ENCODE measurements at regions not wholly inside any gene's neighbourhood (a gene's known extent, or its start where the extent isn't known, plus 50 kb on each side); places are given as distances from the start of the nearest gene placed in this dataset.

DNA sequence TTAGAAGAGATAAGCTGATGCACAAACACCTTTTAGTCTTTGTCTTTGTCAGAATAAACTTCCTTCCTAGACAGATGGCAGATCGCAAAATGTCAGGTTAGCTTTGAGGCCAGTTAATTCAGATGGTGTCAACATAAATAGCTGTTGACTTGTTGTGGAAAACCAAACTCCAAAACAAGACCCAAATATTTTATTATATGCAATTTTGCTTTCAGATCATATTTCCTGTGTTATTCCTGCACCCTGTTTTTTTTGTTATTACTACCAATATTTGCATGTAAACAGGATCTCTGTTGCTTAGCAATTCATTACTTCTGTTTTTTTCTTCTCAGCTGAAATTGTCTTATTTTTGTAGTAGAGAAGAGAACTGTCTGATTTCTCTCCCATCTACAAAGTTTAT is 316.0 kb downstream of the ETS1 start:
- in situ Hi-C loops (cut with MboI; ENCODE audit: low sequenced_read_pairs), result no loop called here

DNA sequence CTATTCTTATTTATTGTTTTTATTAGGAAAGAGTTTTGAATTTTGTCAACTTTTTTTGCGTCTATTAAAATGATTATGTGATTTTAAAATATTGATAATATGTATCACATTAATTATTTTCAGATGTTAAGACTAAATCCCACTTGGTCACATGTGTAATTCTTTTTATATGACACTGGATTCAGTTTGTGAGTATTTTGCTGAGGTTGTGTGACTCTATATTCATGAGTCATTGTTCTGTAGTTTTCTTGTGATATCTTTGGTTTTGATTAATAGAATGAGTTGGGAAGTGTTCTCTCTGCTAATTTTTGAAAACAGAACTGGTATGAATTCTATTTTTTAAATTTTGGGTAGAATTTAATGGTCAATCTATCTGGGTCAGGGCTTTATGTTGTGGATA is 317.9 kb downstream of the ETS1 start:
- in situ Hi-C loops (cut with MboI; ENCODE audit: low sequenced_read_pairs), result no loop called here

DNA sequence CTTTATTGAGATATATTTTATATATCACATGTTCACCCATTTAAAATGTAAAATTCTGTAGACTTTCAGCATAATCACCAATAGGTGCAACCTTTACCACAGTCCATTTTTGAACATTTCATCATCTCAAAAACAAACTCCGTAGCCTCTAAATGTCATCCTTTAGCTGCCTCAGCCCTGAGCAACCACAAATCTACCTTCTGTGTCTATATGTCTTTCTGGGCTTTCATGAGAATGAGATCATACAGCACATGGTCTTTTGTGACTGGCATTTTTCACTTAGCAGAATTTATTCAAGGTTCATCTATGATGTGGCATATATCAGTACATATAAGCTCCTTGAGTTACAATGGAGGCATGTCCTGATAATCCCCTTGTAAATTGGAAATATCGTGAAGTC is 320.5 kb downstream of the ETS1 start:
- in situ Hi-C loops (cut with MboI; ENCODE audit: low sequenced_read_pairs), result no loop called here

DNA sequence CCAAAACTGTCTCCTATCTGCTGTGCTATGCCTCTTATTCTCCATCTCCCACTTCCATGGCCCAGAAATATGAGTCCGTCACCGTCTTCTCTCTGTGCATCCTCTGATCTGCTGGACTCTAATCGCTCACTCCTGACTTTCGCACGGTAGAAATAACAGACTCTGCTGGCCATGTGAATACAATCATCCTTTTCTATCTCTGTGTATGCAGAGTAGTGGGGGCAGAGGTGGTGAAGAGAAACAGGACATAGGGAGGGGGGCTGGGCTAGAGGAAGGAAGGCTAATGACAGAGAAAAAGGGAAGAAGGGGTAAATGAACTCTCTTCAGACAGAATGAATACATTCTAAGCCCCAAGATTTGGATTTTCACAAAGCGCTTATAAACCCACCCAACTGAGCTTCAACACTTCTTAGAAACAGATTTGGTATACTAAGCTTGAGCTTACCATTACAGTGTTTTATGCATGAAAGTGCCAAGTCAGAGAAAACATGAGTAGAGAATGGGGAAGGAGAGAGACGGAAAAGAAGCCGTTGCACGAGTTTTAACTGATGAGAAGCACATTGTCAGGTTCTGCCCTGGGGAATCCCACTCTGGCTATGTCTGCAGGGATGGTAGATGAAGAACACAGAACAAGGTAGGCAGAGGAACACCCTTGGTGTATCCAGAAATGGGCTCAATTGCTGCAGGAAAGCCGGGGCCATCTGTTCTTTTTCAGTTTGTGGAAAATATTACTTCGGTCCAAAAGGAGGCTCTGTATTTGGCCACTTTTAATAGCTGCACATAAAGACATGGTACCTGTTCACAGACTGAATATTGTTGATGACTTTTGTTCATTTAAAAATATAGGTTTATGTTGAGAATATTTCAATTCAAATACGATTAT is 324.7 kb downstream of the ETS1 start:
- in situ Hi-C loops (cut with MboI; ENCODE audit: low sequenced_read_pairs), result no loop called here

DNA sequence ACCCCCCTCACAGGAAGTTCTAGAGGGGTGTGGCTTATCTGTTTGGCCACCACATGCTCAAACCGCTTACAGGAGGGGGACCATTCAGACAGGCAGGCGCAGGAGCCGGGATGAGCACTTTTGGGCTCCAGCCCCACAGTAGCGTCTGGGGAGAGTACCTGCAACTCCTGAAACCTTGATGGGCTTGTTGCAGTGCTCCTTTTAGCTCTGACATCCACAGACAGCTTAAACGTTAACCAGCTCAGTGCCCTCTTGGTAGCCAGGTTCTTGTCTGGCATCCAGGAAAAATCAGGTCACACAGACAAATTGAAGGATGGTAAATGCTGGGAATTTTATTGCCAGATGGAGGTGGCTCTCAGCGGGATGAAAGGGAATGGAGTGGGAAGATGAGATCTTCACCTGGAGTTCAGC is 326.3 kb downstream of the ETS1 start:
- in situ Hi-C loops (cut with MboI; ENCODE audit: low sequenced_read_pairs), result no loop called here

DNA sequence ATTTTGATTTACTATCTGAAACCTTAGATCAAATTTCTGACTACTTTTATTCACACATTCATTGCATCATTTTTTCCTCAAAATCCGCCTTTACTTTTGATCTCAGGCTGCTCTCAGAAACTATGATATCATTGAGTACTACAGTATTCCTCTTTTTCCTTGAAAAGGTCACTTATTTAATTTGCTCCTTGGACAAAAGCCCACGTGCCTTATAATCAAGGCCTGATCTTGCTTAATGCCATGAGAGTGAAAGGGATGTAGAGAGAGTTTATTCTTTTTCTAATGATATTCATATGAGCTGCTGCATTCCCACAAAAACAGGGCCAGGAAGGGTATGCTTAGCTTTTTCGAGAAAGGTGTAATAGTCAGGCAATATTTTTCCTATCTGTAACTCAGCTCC is 327.0 kb downstream of the ETS1 start:
- in situ Hi-C loops (cut with MboI; ENCODE audit: low sequenced_read_pairs), result no loop called here

DNA sequence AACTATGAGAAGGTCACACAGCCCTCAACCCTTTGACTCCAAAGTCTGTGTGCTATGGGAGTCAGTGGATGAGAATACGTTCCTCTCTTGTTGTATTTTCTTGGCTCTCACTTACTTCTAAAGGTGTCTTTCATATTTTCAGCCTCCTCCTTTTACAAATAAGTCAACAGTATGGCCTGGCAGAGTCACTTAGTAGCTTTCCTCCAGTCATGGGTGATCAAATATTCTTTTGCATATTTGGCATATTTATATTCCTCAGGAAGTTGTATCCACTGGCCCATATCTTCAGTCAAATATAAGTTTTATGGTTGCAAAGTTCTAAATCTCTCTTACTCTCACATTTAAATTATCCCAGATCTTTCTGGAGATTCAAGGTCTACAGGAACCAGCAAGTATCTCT is 327.5 kb downstream of the ETS1 start:
- in situ Hi-C loops (cut with MboI; ENCODE audit: low sequenced_read_pairs), result no loop called here

DNA sequence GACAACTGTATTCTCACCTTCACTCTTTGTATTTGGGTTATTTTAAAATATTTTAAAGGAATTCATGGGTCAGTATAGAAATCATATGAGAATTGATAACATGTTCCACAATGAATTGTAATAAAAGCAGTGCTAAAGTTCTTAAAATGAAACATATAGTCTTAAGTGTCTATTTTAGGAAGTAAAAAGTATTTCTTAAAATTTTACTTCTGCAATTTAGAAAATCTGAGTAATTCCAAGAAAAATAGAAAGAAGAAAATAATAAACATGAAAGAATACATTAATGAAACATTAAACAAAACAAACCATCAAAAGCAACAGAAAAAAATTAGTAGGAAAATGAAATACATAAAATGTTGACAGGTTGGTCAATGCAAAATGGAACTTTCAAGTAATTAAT is 332.4 kb downstream of the ETS1 start:
- in situ Hi-C loops (cut with MboI; ENCODE audit: low sequenced_read_pairs), result no loop called here

DNA sequence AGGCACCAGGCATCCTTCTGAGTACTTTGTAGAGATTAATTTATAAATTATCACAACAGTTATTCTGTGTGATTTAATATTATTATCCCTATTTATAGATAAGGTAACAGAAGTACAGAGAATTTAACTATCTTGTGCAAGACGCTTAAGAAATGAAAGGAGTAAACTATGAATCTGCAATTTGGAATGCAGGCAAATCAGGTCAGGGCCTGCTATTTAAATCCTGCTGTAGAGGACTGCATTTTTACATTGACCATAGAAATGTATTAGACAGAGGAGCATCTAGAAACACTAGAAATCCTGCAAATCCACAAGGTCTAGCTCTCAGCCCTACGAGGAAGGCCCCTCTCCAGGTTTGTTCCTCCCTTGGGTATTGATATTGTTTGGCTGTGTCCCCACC is 336.2 kb downstream of the ETS1 start:
- in situ Hi-C loops (cut with MboI; ENCODE audit: low sequenced_read_pairs), result no loop called here

DNA sequence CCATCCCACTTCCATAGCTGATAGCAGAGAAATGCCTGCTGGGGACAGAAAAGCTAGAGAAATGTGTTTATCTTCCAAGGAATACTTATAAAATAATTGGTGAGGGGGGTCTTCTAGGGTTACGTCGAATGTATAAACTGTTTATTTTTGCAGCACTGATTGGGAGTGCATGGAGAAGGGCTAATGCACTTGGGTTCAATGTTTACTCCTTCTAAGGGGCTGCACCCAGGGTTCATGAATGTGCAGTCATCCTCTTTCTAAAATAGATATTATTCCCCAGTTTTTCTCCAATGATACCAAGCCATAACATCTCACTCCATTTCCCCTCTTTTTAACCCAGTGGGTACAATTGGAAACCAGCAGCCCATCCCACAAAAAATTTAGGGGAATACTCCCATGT is 336.9 kb downstream of the ETS1 start:
- in situ Hi-C loops (cut with MboI; ENCODE audit: low sequenced_read_pairs), result no loop called here

DNA sequence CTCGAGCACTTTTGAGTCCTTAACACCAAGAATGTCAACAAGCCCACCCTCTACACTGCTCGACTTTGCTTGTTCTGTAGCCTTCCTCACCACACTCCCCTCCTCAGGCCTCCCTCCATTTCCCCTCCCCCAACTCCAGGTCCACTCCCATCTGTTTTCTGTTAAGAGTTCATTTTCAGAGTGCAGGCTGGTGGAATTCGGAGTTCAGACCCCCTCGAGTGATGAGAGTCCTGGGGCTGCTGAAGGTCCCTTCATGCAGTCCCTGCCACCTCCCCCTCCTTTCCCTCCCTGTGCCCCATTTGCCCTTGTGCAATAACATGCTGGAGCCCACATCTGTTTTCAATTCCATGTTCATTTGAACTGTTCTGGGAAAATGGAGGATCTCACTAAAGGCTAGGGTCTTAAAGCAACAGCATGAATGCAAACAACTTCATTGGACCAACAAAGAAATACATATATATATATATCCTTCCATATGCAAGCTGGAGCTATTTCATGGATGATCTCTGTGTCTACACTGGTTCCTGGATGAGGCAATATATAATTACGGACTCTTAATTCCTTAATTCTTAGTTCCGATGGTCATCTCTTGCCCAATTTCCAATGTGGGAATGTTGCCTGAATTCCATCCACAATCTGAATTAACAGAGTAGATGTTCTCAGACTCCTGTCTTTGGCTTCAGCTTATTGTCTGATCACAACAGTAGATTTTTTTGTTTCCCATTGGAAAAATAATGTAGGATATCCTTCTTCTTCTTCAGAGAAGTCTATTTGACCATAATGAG is 340.4 kb downstream of the ETS1 start:
- in situ Hi-C loops (cut with MboI; ENCODE audit: low sequenced_read_pairs), result no loop called here

DNA sequence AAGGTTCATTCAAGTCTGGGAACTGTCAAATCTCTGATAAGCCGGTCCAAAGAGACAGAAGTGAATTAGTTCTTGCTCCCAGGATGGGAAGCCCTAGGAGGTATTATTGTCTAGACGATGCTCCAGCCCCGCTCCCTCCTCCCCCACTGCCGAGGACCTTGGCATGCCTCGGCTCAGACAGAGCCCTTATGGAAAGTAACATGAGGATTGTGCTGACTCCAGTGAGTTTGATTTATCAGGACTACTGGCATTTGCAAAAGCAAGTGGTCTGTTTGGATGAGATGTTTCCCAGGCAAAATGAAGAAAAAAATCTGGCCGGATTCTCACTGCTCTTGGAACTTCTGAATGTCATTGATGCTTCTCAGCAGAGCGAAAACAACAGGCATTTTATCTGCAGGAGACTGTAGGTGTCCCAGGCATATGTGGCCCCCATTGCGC is 341.0 kb downstream of the ETS1 start:
- in situ Hi-C loops (cut with MboI; ENCODE audit: low sequenced_read_pairs), result no loop called here

DNA sequence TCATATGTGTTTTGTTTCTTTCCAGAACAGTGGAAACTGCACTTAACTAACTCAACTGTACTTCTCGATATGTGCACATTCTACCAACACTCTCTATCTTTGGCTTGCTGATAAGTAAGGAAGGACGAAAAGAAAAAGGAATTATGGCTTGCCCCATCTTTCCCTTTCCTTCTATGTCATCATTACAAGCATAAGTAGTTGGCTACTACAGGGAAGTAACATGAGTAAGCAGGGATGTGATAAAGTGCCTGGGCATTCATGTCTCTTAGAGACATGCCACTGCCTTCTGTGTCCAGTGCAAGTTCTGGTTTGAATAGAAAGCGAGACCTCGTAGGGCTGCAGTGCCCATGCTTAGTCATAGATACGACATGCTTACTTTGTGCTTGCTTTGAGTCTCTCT is 342.5 kb downstream of the ETS1 start:
- in situ Hi-C loops (cut with MboI; ENCODE audit: low sequenced_read_pairs), result no loop called here

DNA sequence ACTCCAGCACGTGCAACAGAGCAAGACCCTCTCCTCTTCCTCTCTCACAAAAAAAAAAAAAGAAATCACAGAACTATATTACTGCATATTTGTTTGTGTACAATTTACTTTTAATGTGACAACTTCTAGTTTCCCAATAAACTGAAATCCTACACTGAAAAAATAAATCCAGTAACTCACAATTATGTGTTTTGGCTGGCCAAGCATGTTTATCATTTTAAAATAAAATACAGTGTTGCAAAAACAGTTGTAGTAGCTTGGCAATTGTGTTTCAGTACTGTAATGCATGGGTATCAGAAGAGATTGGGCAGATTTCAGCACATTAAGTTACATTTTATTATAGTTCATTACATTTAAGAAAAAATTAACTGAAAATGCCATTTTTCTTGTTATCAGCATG is 344.9 kb downstream of the ETS1 start:
- in situ Hi-C loops (cut with MboI; ENCODE audit: low sequenced_read_pairs), result no loop called here

DNA sequence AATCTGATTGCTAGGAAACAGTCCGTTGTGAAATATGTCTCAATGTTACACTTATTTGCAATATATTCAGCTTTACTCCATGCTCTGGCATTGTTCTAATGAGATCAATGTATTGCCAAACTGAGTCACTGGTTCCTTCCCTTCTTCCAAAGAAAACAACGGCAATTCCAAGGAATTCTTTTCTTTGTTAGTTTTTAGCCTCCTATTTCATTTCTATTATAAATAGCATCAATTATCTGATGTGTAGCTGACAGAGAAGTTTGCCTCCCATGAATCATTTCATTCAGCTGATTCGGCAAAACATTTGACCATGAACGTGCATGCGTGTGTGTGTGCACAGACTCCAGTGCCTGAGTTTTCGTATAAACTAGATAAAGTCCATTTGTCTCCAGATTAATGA is 346.8 kb downstream of the ETS1 start:
- in situ Hi-C loops (cut with MboI; ENCODE audit: low sequenced_read_pairs), result no loop called here

DNA sequence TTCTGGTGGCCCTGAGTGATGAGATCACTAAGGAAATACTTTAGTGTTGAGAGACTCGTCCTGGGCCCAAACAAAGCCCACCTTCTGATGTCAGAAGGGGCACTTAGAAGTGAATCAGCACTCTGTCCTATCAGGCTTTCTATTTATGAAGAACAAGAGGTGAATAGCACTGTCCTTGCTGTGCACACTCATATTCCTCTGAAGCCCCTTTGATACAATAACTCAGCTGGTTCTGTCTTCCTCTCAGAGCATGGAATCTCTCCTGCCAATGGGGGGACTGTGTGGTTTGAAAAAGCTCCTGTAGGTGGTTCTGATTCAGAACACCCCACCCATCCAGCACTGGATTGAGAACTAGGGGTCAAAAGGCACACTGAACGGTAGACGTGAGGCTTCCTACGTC is 348.1 kb downstream of the ETS1 start:
- in situ Hi-C loops (cut with MboI; ENCODE audit: low sequenced_read_pairs), result no loop called here

DNA sequence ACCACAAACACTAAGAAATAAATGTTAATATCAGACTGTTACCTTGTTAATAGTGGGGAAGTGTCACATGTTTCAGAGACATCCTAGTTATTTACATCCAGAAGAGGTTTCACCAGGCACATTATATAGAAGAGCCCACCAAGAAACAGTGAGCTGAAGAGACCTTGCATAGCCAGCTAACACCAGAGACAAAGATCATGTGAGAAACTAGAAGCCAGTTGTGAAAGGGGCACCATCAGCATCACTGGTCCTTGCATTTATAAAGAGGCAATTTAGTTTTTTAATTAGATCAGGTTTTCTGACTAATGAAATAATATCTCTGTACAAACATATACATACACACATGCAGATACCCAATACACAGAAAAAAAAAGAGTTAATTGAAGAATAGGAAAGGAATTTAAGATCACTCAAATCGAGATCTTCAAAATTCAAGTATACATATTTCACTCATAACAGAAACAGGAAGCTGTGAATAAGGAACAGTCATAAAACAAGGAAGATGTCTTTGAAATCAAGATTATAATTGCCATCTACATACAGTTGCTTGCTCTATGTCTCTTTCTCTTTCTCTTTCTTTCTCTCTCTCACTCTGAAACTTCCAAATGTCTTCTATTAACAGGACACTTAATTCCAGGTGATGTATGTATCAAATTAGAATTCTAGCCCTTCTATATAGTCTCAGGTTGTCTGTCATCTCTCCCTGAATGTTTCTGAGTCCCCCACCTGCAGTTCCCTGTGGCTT is 348.7 kb downstream of the ETS1 start:
- in situ Hi-C loops (cut with MboI; ENCODE audit: low sequenced_read_pairs), result no loop called here

DNA sequence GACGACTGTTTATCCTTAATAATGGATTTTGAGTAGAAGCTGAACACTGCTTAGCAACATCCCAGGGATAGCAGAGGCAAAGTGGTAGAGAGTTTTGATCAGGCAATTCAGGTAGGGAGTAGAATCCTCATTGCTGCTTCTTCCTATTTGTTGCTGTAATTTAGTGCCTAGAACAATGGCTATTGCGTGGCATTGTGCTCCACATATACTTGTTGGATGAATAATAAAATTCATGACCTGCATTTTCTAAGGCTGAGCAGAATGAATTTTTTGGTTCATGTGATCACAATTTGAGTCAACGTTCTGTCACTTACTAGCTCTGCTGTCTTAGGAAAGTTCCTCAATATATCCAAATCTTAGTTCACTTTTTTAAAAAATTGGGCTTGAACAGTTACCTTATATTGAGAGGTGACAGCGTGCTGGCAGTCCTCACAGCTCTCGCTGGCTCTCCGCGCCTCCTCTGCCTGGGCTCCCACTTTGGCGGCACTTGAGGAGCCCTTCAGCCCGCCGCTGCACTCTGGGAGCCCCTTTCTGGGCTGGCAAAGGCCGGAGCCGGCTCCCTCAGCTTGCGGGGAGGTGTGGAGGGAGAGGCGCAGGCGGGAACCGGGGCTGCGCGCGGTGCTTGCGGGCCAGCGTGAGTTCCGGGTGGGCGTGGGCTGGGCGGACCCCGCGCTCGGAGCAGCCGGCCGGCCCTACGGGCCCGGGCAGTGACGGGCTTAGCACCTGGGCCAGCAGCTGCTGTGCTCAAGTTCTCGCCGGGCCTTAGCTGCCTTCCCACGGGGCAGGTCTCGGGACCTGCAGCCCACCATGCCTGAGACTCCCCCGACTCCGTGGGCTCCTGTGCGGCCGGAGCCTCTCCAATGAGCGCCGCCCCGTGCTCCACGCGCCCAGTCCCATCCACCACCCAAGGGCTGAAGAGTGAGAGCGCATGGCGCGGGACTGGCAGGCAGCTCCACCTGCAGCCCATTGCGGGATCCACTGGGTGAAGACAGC is 350.6 kb downstream of the ETS1 start:
- in situ Hi-C loops (cut with MboI; ENCODE audit: low sequenced_read_pairs), result no loop called here

DNA sequence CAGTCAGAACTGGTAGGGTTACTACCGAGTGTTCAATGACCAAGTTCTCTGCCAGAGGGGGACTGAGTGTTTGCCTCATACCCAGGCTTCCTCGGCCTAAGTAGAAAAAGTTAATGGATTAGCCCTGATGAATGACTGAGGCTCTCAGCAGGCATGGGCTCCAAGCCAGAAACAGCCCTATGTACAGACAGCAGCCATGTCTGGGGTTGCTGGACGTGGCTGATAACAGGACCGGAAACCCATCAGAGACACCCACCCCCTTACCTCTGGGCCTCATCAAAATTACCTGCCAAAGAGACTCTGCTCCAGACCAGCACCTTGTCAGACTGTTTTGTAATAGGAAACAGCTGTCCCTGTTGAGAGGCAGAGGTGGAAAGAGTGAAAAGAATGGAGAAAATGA is 351.4 kb downstream of the ETS1 start:
- in situ Hi-C loops (cut with MboI; ENCODE audit: low sequenced_read_pairs), result no loop called here

DNA sequence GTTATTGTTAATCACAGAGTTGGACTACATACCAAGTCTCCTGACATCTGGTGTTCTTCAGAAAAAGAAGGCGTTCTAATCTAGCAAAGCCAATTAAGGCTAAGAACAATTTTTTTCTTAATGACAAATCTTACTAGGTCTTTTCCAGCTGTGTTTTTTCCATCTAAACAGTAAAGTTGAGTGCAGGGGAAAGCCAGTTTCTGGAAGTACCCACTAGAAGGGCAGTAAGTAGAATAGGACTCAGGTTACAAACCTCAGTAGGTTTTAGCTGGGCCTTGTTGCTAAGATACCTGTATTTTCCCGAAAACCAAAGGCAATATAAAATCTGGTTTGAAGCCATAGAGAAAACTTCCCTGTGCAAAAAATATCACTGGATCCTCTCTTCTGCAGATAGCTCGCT is 351.9 kb downstream of the ETS1 start:
- in situ Hi-C loops (cut with MboI; ENCODE audit: low sequenced_read_pairs), result no loop called here

Measured in HL-60/S4 treated with phorbol 12-myristate 13-acetate at 8.2 ng/mL for 4 days and 3 days (cell line).